ENCODE measurements at regions not wholly inside any gene's neighbourhood (a gene's known extent, or its start where the extent isn't known, plus 50 kb on each side); places are given as distances from the start of the nearest gene placed in this dataset.

DNA sequence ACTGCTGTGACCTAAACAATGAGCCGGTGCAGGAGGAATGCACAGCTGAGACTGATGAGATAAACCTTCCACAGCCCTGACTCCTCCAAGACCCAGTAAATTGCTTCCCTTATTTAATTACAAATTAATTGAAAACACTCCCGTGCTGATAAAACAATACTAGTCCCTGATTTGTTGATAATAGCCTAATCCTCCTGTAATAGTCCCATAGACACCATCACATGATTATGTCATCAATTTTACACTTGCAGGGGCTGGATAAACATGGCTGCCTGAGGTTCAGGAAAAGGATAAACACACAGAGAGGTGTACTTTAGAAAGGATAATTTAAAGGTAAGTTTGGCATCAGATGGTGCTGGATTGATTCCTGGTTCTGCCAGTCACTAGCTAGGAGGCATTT, 84.6 kb upstream of the SPAG17 start:
- Histone ChIP-seq H3K4me3 (no peak overlapping the region), H3K9me3 (no peaks in the 10 kb centered on the region), H3K27me3 (no peaks in the 10 kb centered on the region), H3K36me3 (no peaks in the 10 kb centered on the region), H3K4me1 (ENCODE audit: insufficient read depth) (no peaks in the 10 kb centered on the region), H3K27ac (no peak overlapping the region)
- TF ChIP-seq CTCF (IDR thresholded peaks at IDR 0.05) (no peak), POLR2A (IDR thresholded peaks at IDR 0.05) (no peak), EP300 (IDR thresholded peaks at IDR 0.05) (no peak)
- intact Hi-C loops (cut with DNase I) = no loop called here
- 14 to 25% (median 24%) methylated on average over 2 of the region's 2 CpGs for WGBS, 3 donors
- no peak for DNase-seq

DNA sequence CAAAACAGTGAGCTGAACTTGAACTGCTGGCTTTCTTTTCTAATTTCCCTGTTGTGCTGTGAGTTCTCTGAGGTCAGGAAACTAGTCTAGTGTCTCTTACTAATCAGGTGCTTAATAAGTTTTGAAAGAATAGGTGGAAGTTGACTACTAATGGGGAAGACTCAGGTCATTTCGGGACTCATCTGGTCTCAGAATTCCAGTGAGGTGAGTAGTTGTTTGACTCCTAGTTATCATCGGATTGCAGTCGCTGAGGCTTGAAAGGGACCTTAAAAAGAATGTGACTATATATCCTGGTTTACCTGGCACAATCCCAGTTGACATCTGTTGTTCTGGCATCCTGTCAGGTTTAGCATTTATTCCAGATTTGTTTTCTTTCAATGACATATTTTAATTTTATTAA, 81.4 kb upstream of the SPAG17 start:
- Histone ChIP-seq H3K4me1 (ENCODE audit: insufficient read depth) (no peaks in the 10 kb centered on the region), H3K27ac (no peak overlapping the region), H3K36me3 (no peaks in the 10 kb centered on the region), H3K27me3 (no peaks in the 10 kb centered on the region), H3K4me3 (no peak overlapping the region), H3K9me3 (no peaks in the 10 kb centered on the region)
- 17 to 38% (median 18%) methylated on average over 3 of the region's 3 CpGs for WGBS, 3 donors
- DNase-seq = no peak
- TF ChIP-seq CTCF (IDR thresholded peaks at IDR 0.05) (no peak), EP300 (IDR thresholded peaks at IDR 0.05) (no peak), POLR2A (IDR thresholded peaks at IDR 0.05) (no peak)
- intact Hi-C loops (cut with DNase I) = no loop called here

DNA sequence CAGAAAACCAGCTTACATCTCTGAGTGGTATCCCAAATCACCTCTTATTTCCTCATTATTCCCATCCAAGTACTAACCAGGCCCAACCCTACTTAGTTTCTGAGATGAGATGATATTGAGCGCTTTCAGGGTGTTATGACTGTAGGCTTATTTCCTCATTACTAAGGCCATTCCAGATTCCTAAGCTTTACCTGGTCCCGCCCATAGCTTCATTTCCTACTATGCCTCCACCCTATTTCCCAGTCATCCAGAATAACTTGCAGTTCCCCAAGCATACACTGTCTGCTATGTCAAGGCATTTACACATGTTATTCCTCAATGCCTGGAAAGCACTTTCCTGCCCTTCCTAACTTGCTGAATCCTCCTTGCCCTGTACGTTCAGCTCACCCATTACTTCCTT, 79.3 kb upstream of the SPAG17 start:
- H3K9me3 ChIP-seq = no peaks in the 10 kb centered on the region
- H3K36me3 ChIP-seq = no peaks in the 10 kb centered on the region
- no peak for TF ChIP-seq EP300 (IDR thresholded peaks at IDR 0.05)
- TF ChIP-seq CTCF (IDR thresholded peaks at IDR 0.05) = no peak
- TF ChIP-seq POLR2A (IDR thresholded peaks at IDR 0.05) = no peak
- H3K4me3 ChIP-seq = no peak overlapping the region
- H3K4me1 ChIP-seq (ENCODE audit: insufficient read depth) = no peaks in the 10 kb centered on the region
- DNase-seq = no peak
- intact Hi-C loops (cut with DNase I) = no loop called here
- H3K27ac ChIP-seq = no peak overlapping the region
- no peaks in the 10 kb centered on the region for H3K27me3 ChIP-seq
- 90 to 93% (median 90%) methylated on average over 3 of the region's 3 CpGs for WGBS, 3 donors

DNA sequence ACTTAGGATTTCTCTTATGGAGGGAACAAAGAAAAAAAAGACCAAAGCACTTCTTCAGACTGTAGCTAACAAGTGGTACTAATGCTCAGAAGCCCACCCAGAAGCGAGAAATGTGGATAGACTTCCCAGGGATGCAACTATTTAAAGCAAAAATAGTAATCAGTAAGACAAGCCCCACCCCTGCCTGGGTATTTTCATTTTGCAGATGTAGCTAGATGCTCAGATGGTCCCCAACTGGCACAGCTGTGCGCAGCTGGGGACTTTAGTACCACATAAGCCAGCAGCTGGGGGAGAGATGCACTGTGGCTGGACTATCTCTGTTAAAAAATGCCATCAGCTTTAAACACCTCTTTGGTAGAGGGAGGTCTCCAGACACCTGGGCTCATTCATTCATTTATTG, 77.8 kb upstream of the SPAG17 start:
- no peaks in the 10 kb centered on the region for H3K27me3 ChIP-seq
- H3K9me3 ChIP-seq = no peaks in the 10 kb centered on the region
- no peak for TF ChIP-seq POLR2A (IDR thresholded peaks at IDR 0.05)
- no peak for TF ChIP-seq CTCF (IDR thresholded peaks at IDR 0.05)
- no peak for TF ChIP-seq EP300 (IDR thresholded peaks at IDR 0.05)
- H3K4me3 ChIP-seq = no peak overlapping the region
- no peaks in the 10 kb centered on the region for H3K36me3 ChIP-seq
- H3K27ac ChIP-seq = no peak overlapping the region
- intact Hi-C loops (cut with DNase I) = no loop called here
- H3K4me1 ChIP-seq (ENCODE audit: insufficient read depth) = no peaks in the 10 kb centered on the region
- 44 to 73% (median 53%) methylated on average over 2 of the region's 2 CpGs for WGBS, 3 donors
- no peak for DNase-seq

DNA sequence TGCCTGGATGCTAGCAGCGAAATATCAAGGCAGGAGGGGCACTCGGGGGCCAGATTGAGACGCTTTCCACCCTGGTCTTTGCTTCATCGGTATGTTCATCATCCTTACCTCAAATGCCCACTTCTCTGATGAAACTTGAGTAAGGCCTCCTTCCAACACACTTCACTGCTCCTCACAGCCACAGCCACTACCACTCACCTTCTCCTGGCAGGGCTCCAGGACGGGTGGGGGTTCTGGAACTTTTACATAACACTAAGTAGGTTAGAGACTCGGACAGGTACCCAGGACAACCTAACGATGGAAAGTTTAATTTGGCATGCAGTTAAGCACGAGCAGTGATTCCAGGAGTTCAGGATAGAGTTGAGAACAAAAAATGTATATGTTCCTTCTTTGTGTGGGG, 73.9 kb upstream of the SPAG17 start:
- WGBS, 3 donors = 81 to 87% (median 83%) methylated on average over 8 of the region's 8 CpGs
- DNase-seq = no peak
- H3K4me3 ChIP-seq = no peak overlapping the region
- H3K27me3 ChIP-seq = no peaks in the 10 kb centered on the region
- no peak overlapping the region for H3K27ac ChIP-seq
- H3K36me3 ChIP-seq = no peaks in the 10 kb centered on the region
- no peak for TF ChIP-seq POLR2A (IDR thresholded peaks at IDR 0.05)
- no peak for TF ChIP-seq EP300 (IDR thresholded peaks at IDR 0.05)
- H3K4me1 ChIP-seq (ENCODE audit: insufficient read depth) = no peaks in the 10 kb centered on the region
- intact Hi-C loops (cut with DNase I) = no loop called here
- H3K9me3 ChIP-seq = no peaks in the 10 kb centered on the region

Measured in ovary (tissue), 7 donors.